ENCODE measurements at regions not wholly inside any gene's neighbourhood (a gene's known extent, or its start where the extent isn't known, plus 50 kb on each side); places are given as distances from the start of the nearest gene placed in this dataset.

GRCh38 chr13:80598189-80598588 is 257.3 kb upstream of the SPRY2 start:
- no peak for TF ChIP-seq CTCF (IDR thresholded peaks at IDR 0.05)
- DNase-seq (ENCODE audit: low spot score) = no peak
- ATAC-seq (ENCODE audit: low FRiP score) = no peak

- TF ChIP-seq CTCF (IDR thresholded peaks at IDR 0.05) = no peak
- no peak for DNase-seq (ENCODE audit: low spot score)
- no peak for ATAC-seq (ENCODE audit: low FRiP score)
Measured at GRCh38 chr13:80591976-80592740, 251.2 kb upstream of the SPRY2 start.

GRCh38 chr13:80590551-80590950 is 249.6 kb upstream of the SPRY2 start:
- no peak for ATAC-seq (ENCODE audit: low FRiP score)
- TF ChIP-seq CTCF (IDR thresholded peaks at IDR 0.05) = no peak
- no peak for DNase-seq (ENCODE audit: low spot score)

- ATAC-seq (ENCODE audit: low FRiP score) = no peak
- no peak for TF ChIP-seq CTCF (IDR thresholded peaks at IDR 0.05)
Measured at GRCh38 chr13:80586356-80586755, 245.4 kb upstream of the SPRY2 start.

GRCh38 chr13:80585531-80585930 is 244.6 kb upstream of the SPRY2 start:
- no peak for DNase-seq (ENCODE audit: low spot score)
- no peak for TF ChIP-seq CTCF (IDR thresholded peaks at IDR 0.05)
- no peak for ATAC-seq (ENCODE audit: low FRiP score)

More at GRCh38 chr13:80586356-80586755, 245.4 kb upstream of the SPRY2 start:
- DNase-seq (ENCODE audit: low spot score) = no peak

- TF ChIP-seq CTCF (IDR thresholded peaks at IDR 0.05) = no peak
- ATAC-seq (ENCODE audit: low FRiP score) (no peak), DNase-seq (ENCODE audit: low spot score) (no peak)
Measured at GRCh38 chr13:80584785-80585184, 243.9 kb upstream of the SPRY2 start.

GRCh38 chr13:80584306-80584705 is 243.4 kb upstream of the SPRY2 start:
- DNase-seq (ENCODE audit: low spot score) (no peak), ATAC-seq (ENCODE audit: low FRiP score) (no peak)
- TF ChIP-seq CTCF (IDR thresholded peaks at IDR 0.05) = no peak

Measured in omental fat pad (tissue), 3 donors.